A549 (cell line): ENCODE measurements at regions not wholly inside any gene's neighbourhood (a gene's known extent, or its start where the extent isn't known, plus 50 kb on each side); places are given as distances from the start of the nearest gene placed in this dataset.

Source experiments
- ATAC-seq, 2 experiments: fragments of 200-7000 bp in 1 of 2; fragments of >200 bp in 1 of 2; cut with Nextera tagmentation in 1 of 2; cut with Tn5 transposase in 1 of 2; 3 replicates each; pipeline versions ENCODE4 v1.8.0 to v1.9.1; 2018 to 2020; ENCODE audit warnings: mild to moderate bottlenecking in 1 of 2, moderate library complexity in 1 of 2
- CTCF ChIA-PET: fragments of 300-600 bp; sonication (Branson Sonifier 250); formaldehyde crosslinking; extraction: SDS; loops from one replicate; lab custom pipeline; 2021; ENCODE audit warnings: antibody characterized with exemption, inconsistent platforms; lab: Yijun Ruan, JAX
- POLR2A ChIA-PET: fragments of 350-600 bp; formaldehyde crosslinking; extraction: SDS; loops from one replicate; lab custom pipeline; 2021; ENCODE audit warnings: antibody characterized with exemption, inconsistent platforms; lab: Yijun Ruan, JAX
- DNase-seq, 2 experiments: peaks; one replicate each; pipeline versions ENCODE4 v3.0.0 to v3.0.0-alpha.2; 2011 to 2016; ENCODE audit warnings: low read depth in 1 of 2, low spot score in 1 of 2
- FAIRE-seq: peaks from 2 replicates; lab custom pipeline; 2011; peaks lifted over from hg19 to GRCh38; lab: Jason Lieb, UNC
- H3K27ac ChIP-seq, 2 experiments: fragments of >200 bp; sonication (Bioruptor Twin); formaldehyde crosslinking; 3 replicates each; pipeline ENCODE4 v1.5.1; 2016 to 2017
- H3K4me1 ChIP-seq: fragments of >200 bp; sonication (Bioruptor Twin); formaldehyde crosslinking; 3 replicates; pipeline ENCODE4 v1.6.1; 2016
- H3K4me2 ChIP-seq: fragments of >200 bp; sonication (Bioruptor Twin); formaldehyde crosslinking; 3 replicates; pipeline ENCODE4 v1.6.1; 2016
- H3K4me3 ChIP-seq: fragments of >200 bp; sonication (Bioruptor Twin); formaldehyde crosslinking; 3 replicates; pipeline ENCODE4 v1.5.1; 2016
- H3K9me3 ChIP-seq: fragments of >200 bp; sonication (Bioruptor Twin); formaldehyde crosslinking; 3 replicates; pipeline ENCODE4 v1.6.1; 2016
- BHLHE40 ChIP-seq: IDR thresholded peaks from 2 replicates; pipeline ENCODE4 v1.6.1; 2012; ENCODE audit warnings: low read depth, low read length, inconsistent platforms
- CBX8 ChIP-seq: fragments of 200-600 bp; sonication (generic); IDR thresholded peaks from 2 replicates; pipeline ENCODE4 v1.6.1; 2016
- CHD2 ChIP-seq: fragments of 150-350 bp; IDR thresholded peaks from 2 replicates; pipeline ENCODE4 v1.6.1; 2014; ENCODE audit warnings: low read length; ENCODE audit not compliant: partially characterized antibody
- EP300 ChIP-seq, 2 experiments: fragments of >200 bp; sonication (Bioruptor Twin); formaldehyde crosslinking; IDR thresholded peaks; 2 replicates in 1 of 2; 3 replicates in 1 of 2; pipeline ENCODE4 v1.6.1; 2016 to 2017
- ESRRA ChIP-seq: fragments of 150-350 bp; IDR thresholded peaks from 2 replicates; pipeline ENCODE4 v1.6.1; 2014; ENCODE audit warnings: mild to moderate bottlenecking, low read length, borderline replicate concordance
- FOSL2 ChIP-seq, 2 experiments: fragments of 450-650 bp in 1 of 2; fragments of >200 bp in 1 of 2; sonication (Bioruptor Twin) in 1 of 2; formaldehyde crosslinking; IDR thresholded peaks; 2 replicates each; pipeline versions ENCODE4 v1.5.0 to v1.6.1; 2016 to 2020; ENCODE audit warnings: mild to moderate bottlenecking in 1 of 2, moderate library complexity in 1 of 2
- GATA3 ChIP-seq: IDR thresholded peaks from 2 replicates; pipeline ENCODE4 v1.6.1; 2012; ENCODE audit warnings: borderline replicate concordance
- HOXA7 ChIP-seq: fragments of 250-450 bp; sonication (Bioruptor Pico); IDR thresholded peaks from 2 replicates; pipeline ENCODE4 v1.5.0; 2020; ENCODE audit warnings: mild to moderate bottlenecking, moderate library complexity
- KDM1A ChIP-seq: fragments of 200-600 bp; sonication (generic); IDR thresholded peaks from 2 replicates; pipeline ENCODE4 v1.6.1; 2016; ENCODE audit warnings: low read depth, mild to moderate bottlenecking
- KDM5A ChIP-seq: fragments of 200-600 bp; sonication (generic); IDR thresholded peaks from 2 replicates; pipeline ENCODE4 v1.6.1; 2016; ENCODE audit warnings: antibody characterized with exemption, mild to moderate bottlenecking
- MAFK ChIP-seq: fragments of 450-650 bp; IDR thresholded peaks from 2 replicates; pipeline ENCODE4 v1.6.1; 2014; ENCODE audit not compliant: partially characterized antibody
- MAZ ChIP-seq: fragments of 150-350 bp; IDR thresholded peaks from 2 replicates; pipeline ENCODE4 v1.6.1; 2014; ENCODE audit warnings: antibody characterized with exemption, low read depth, low read length, borderline replicate concordance
- NPAS2 ChIP-seq: fragments of 250-450 bp; sonication (Bioruptor Pico); IDR thresholded peaks from 2 replicates; pipeline ENCODE4 v1.8.0; 2022; ENCODE audit warnings: mild to moderate bottlenecking, moderate library complexity, borderline replicate concordance
- NR3C1 ChIP-seq: fragments of >200 bp; sonication (Bioruptor Twin); formaldehyde crosslinking; IDR thresholded peaks from 3 replicates; pipeline ENCODE4 v1.6.1; 2017
- RARB ChIP-seq: fragments of 250-450 bp; sonication (Bioruptor Pico); IDR thresholded peaks from 2 replicates; pipeline ENCODE4 v1.8.0; 2021; ENCODE audit warnings: mild to moderate bottlenecking, moderate library complexity
- RFX5 ChIP-seq: fragments of 450-650 bp; IDR thresholded peaks from 2 replicates; pipeline ENCODE4 v1.7.1; 2014; ENCODE audit warnings: antibody characterized with exemption, mild to moderate bottlenecking, moderate library complexity
- RNF2 ChIP-seq: fragments of 200-600 bp; sonication (generic); IDR thresholded peaks from 2 replicates; pipeline ENCODE4 v1.6.1; 2016; ENCODE audit warnings: low read depth, mild to moderate bottlenecking, antibody characterized with exemption, moderate library complexity, borderline replicate concordance
- SMC3 ChIP-seq: fragments of >200 bp; sonication (Bioruptor Twin); formaldehyde crosslinking; IDR thresholded peaks from 3 replicates; pipeline ENCODE4 v1.6.1; 2018; ENCODE audit warnings: inconsistent platforms
- SREBF2 ChIP-seq: fragments of 450-650 bp; IDR thresholded peaks from 2 replicates; pipeline ENCODE4 v1.6.1; 2014; ENCODE audit warnings: mild to moderate bottlenecking, moderate library complexity
- ZNF302 ChIP-seq: fragments of 250-450 bp; sonication (Bioruptor Pico); IDR thresholded peaks from 2 replicates; pipeline ENCODE4 v1.9.0; 2021; ENCODE audit warnings: inconsistent platforms, mild to moderate bottlenecking, moderate library complexity
- WGBS: methylation state at CpG from one replicate; pipeline ENCODE4 v1.1.6; 2017; ENCODE audit errors: missing lambda C conversion rate; 5-methylcytosine and 5-hydroxymethylcytosine counted together
- TF ChIP-seq, protein P1 (sequence below): IDR thresholded peaks from 2 replicates; pipeline ENCODE4 v1.6.1; 2012; ENCODE audit warnings: low read depth, borderline replicate concordance
- TF ChIP-seq, protein P2 (sequence below): fragments of 250-450 bp; sonication (Bioruptor Pico); IDR thresholded peaks from 2 replicates; pipeline ENCODE4 v1.5.0; 2021; ENCODE audit warnings: mild to moderate bottlenecking, moderate library complexity, borderline replicate concordance
- TF ChIP-seq, protein P3 (sequence below): IDR thresholded peaks from 2 replicates; pipeline ENCODE4 v1.6.1; 2012
- TF ChIP-seq, protein P4 (sequence below): fragments of >200 bp; sonication (Bioruptor Twin); formaldehyde crosslinking; IDR thresholded peaks from 3 replicates; pipeline ENCODE4 v1.6.1; 2016

DNA sequence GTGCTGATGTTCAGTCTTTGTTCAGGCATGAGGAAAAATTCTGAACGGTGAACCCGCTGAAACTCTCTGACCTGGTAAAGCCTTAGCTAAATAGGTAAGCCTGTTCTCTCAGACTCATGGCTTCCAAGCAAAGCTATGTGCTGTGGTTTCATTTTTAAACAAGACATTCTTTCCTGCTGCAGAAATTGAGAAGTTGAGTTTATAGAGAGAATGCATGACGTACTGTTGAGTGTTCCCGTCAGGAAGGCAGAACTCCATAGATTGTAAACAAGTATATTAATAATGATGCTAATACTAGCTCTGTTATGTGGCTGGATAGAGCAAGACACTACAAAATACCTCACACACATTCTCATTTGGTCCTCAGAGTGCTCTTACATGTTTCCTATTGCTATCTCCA is 424.0 kb upstream of the CRIM1 start:
- ChIA-PET CTCF (no interaction called here), POLR2A (no interaction called here)
- WGBS = 77% methylated on average over 4 of the region's 4 CpGs
- DNase-seq (no peak), ATAC-seq (no peak), FAIRE-seq (no peak)
- Histone ChIP-seq H3K4me3 (no peak overlapping the region), H3K4me2 (no peak overlapping the region), H3K27ac (no peak overlapping the region), H3K9me3 (no peaks in the 10 kb centered on the region), H3K4me1 (no peaks in the 10 kb centered on the region)
- TF ChIP-seq CHD2 = no peak
- TF ChIP-seq EP300 (IDR thresholded peaks at IDR 0.05) = no peak
- no peak for TF ChIP-seq MAZ
- TF ChIP-seq NR3C1 = no peak
- TF ChIP-seq KDM1A = no peak
- TF ChIP-seq ZNF302 (CRISPR knock-in tag) = no peak
- no peak for TF ChIP-seq ESRRA
- TF ChIP-seq, protein P1, sequence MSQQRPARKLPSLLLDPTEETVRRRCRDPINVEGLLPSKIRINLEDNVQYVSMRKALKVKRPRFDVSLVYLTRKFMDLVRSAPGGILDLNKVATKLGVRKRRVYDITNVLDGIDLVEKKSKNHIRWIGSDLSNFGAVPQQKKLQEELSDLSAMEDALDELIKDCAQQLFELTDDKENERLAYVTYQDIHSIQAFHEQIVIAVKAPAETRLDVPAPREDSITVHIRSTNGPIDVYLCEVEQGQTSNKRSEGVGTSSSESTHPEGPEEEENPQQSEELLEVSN = no peak
- TF ChIP-seq RFX5 = no peak
- no peak for TF ChIP-seq KDM5A
- no peak for TF ChIP-seq NPAS2 (CRISPR knock-in tag)
- TF ChIP-seq GATA3 = no peak

DNA sequence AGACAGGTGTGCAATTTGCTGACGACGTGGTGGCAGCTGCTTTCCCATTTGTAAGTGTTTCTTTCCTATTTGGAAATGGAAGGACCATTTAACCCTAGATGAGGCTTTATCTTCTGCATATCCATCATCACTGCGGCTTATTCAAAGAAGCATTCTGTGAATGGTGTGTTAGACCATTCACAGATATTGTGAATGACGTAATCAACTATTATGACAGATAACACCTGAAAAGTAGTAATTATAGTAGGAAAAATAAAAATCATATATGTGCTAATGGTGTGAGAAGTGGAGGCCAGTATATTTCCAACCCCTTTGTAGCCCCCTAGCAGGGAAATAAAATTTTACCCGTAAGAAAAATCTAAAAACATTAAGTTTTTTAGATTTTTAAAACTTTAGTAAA is 424.5 kb upstream of the CRIM1 start:
- Histone ChIP-seq H3K9me3 (no peaks in the 10 kb centered on the region), H3K4me1 (no peaks in the 10 kb centered on the region), H3K4me2 (no peak overlapping the region), H3K27ac (no peak overlapping the region), H3K4me3 (no peak overlapping the region)
- 45% methylated on average over 5 of the region's 5 CpGs for WGBS
- DNase-seq (no peak), FAIRE-seq (no peak), ATAC-seq (no peak)
- CTCF ChIA-PET = no interaction called here
- TF ChIP-seq KDM1A (no peak), CBX8 (no peak), BHLHE40 (no peak), SMC3 (no peak), SREBF2 (no peak), RFX5 (no peak), RNF2 (no peak), RARB (CRISPR knock-in tag) (no peak), HOXA7 (CRISPR knock-in tag) (no peak), MAFK (no peak), MAZ (no peak), FOSL2 (IDR thresholded peaks at IDR 0.05) (no peak), FOSL2 (CRISPR knock-in tag; IDR thresholded peaks at IDR 0.05) (no peak)
- TF ChIP-seq, protein P2, sequence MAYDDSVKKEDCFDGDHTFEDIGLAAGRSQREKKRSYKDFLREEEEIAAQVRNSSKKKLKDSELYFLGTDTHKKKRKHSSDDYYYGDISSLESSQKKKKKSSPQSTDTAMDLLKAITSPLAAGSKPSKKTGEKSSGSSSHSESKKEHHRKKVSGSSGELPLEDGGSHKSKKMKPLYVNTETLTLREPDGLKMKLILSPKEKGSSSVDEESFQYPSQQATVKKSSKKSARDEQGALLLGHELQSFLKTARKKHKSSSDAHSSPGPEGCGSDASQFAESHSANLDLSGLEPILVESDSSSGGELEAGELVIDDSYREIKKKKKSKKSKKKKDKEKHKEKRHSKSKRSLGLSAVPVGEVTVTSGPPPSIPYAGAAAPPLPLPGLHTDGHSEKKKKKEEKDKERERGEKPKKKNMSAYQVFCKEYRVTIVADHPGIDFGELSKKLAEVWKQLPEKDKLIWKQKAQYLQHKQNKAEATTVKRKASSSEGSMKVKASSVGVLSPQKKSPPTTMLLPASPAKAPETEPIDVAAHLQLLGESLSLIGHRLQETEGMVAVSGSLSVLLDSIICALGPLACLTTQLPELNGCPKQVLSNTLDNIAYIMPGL = no peak
- TF ChIP-seq, protein P3, sequence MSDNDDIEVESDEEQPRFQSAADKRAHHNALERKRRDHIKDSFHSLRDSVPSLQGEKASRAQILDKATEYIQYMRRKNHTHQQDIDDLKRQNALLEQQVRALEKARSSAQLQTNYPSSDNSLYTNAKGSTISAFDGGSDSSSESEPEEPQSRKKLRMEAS = no peak
- TF ChIP-seq, protein P4, sequence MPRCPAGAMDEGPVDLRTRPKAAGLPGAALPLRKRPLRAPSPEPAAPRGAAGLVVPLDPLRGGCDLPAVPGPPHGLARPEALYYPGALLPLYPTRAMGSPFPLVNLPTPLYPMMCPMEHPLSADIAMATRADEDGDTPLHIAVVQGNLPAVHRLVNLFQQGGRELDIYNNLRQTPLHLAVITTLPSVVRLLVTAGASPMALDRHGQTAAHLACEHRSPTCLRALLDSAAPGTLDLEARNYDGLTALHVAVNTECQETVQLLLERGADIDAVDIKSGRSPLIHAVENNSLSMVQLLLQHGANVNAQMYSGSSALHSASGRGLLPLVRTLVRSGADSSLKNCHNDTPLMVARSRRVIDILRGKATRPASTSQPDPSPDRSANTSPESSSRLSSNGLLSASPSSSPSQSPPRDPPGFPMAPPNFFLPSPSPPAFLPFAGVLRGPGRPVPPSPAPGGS = no peak
- TF ChIP-seq, all 56 proteins: peak for 0
- POLR2A ChIA-PET = no interaction called here
